ENCODE measurements at regions not wholly inside any gene's neighbourhood (a gene's known extent, or its start where the extent isn't known, plus 50 kb on each side); places are given as distances from the start of the nearest gene placed in this dataset.

DNA sequence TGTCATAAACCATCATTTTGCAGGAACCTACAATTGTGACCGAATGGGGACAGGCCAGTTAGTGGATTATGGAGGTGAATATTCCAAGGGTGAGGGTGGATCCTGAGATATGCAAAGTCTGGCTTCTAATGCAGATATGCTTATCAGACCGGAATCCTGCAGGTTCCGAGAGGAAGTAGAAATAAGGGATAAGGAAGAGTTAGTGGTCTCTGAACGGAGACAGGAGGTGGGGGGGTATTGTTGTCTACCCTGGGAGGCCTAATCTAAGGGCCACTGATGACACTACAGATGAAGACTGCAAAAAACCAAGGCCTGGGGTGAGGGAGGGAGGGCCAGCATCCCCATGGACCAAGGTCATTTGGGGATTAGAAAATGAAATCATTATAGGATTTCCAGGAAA is 67.7 kb upstream of the GATA6 start:
- TF ChIP-seq CBX5 (IDR thresholded peaks at IDR 0.05; ENCODE audit: low read depth) (no peak), TCF12 (IDR thresholded peaks at IDR 0.05; ENCODE audit: low read depth, low read length) (no peak), CHD1 (IDR thresholded peaks at IDR 0.05; ENCODE audit: low read depth, low read length) (no peak), CHD2 (IDR thresholded peaks at IDR 0.05; ENCODE audit: borderline replicate concordance, low read depth, low read length) (no peak), YY1 (IDR thresholded peaks at IDR 0.05; ENCODE audit: low read depth, low read length) (no peak), EGR1 (IDR thresholded peaks at IDR 0.05; ENCODE audit: borderline replicate concordance in 1 of 2, low read depth in 2 of 2, low read length in 2 of 2) (no peak), SMAD1 (IDR thresholded peaks at IDR 0.05; ENCODE audit: low read depth, partially characterized antibody) (no peak), SRF (IDR thresholded peaks at IDR 0.05; ENCODE audit: low read depth in 2 of 2, low read length in 2 of 2) (no peak)
- TF ChIP-seq, protein P1, sequence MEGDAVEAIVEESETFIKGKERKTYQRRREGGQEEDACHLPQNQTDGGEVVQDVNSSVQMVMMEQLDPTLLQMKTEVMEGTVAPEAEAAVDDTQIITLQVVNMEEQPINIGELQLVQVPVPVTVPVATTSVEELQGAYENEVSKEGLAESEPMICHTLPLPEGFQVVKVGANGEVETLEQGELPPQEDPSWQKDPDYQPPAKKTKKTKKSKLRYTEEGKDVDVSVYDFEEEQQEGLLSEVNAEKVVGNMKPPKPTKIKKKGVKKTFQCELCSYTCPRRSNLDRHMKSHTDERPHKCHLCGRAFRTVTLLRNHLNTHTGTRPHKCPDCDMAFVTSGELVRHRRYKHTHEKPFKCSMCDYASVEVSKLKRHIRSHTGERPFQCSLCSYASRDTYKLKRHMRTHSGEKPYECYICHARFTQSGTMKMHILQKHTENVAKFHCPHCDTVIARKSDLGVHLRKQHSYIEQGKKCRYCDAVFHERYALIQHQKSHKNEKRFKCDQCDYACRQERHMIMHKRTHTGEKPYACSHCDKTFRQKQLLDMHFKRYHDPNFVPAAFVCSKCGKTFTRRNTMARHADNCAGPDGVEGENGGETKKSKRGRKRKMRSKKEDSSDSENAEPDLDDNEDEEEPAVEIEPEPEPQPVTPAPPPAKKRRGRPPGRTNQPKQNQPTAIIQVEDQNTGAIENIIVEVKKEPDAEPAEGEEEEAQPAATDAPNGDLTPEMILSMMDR (IDR thresholded peaks at IDR 0.05 in 2 of 3, conservative IDR thresholded peaks at IDR 0.05 in 1 of 3; ENCODE audit: control insufficient read depth in 2 of 3, extremely low read depth in 1 of 3, insufficient read depth in 1 of 3, low read depth in 3 of 3, low read length in 3 of 3) = no peak
- TF ChIP-seq, protein P2, sequence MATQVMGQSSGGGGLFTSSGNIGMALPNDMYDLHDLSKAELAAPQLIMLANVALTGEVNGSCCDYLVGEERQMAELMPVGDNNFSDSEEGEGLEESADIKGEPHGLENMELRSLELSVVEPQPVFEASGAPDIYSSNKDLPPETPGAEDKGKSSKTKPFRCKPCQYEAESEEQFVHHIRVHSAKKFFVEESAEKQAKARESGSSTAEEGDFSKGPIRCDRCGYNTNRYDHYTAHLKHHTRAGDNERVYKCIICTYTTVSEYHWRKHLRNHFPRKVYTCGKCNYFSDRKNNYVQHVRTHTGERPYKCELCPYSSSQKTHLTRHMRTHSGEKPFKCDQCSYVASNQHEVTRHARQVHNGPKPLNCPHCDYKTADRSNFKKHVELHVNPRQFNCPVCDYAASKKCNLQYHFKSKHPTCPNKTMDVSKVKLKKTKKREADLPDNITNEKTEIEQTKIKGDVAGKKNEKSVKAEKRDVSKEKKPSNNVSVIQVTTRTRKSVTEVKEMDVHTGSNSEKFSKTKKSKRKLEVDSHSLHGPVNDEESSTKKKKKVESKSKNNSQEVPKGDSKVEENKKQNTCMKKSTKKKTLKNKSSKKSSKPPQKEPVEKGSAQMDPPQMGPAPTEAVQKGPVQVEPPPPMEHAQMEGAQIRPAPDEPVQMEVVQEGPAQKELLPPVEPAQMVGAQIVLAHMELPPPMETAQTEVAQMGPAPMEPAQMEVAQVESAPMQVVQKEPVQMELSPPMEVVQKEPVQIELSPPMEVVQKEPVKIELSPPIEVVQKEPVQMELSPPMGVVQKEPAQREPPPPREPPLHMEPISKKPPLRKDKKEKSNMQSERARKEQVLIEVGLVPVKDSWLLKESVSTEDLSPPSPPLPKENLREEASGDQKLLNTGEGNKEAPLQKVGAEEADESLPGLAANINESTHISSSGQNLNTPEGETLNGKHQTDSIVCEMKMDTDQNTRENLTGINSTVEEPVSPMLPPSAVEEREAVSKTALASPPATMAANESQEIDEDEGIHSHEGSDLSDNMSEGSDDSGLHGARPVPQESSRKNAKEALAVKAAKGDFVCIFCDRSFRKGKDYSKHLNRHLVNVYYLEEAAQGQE (IDR thresholded peaks at IDR 0.05; ENCODE audit: low read depth, low read length) = no peak
